AG10803 (cell line): ENCODE measurements at regions not wholly inside any gene's neighbourhood (a gene's known extent, or its start where the extent isn't known, plus 50 kb on each side); places are given as distances from the start of the nearest gene placed in this dataset.

Experiments used
- DNase-seq: peaks from one replicate; pipeline ENCODE4 v3.0.0; 2010; ENCODE audit warnings: low read depth
- H3K4me3 ChIP-seq: 2 replicates; pipeline ENCODE4 v1.5.1; 2011; ENCODE audit warnings: mild to moderate bottlenecking, low read length, control low read depth
- CTCF ChIP-seq: conservative IDR thresholded peaks from 2 replicates; pipeline ENCODE4 v1.5.1; 2011; ENCODE audit warnings: mild to moderate bottlenecking, low read length, control low read depth, inconsistent platforms

GRCh38 chrX:27924718-27925117 lies 56.5 kb downstream of the DCAF8L1 start:
- TF ChIP-seq CTCF: no peak
- no peak for DNase-seq
- no peak overlapping the region for H3K4me3 ChIP-seq

DNA sequence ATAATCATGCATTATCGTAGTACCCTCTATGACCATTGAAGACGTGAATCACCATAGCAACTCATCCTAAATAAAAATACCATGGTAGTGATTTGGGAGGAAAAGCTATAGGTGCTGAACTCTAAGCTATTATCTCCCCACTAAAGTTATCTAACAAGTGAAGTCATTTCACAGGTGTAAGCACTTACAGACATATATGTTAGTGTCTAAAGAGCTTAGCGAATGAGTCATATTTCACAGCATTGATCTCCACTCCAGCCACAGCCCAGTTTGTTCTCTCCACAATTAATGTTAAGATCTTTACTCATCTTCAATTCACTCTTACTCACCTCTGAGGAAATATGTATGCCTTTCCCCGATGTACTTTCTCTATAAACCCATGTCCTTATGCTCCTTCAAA lies 57.0 kb downstream of the DCAF8L1 start:
- no peak for TF ChIP-seq CTCF
- DNase-seq: no peak

DNA sequence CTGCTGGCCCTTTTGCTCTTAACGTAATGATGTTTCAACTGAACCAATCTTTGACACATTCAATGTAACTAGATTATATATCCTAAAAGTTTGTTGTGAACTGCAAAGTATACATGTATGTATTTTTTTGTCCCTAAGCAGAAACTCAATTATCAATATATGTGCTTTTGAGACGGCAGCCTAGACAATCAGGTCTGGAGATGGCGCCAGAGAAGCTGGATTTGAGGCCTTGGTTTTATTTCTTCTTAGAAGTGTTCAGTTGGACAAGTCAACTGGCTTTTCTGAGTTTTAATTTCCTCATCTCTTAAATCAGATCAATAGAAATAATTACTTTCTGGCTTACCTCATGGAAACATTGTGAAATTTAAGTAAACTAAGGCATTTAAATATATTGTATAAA lies 62.5 kb downstream of the DCAF8L1 start:
- TF ChIP-seq CTCF: no peak
- no peak overlapping the region for H3K4me3 ChIP-seq
- DNase-seq: no peak

More for the DNA sequence above, 57.0 kb downstream of the DCAF8L1 start:
- no peak overlapping the region for H3K4me3 ChIP-seq

- H3K4me3 ChIP-seq: no peak overlapping the region
- TF ChIP-seq CTCF: no peak
- DNase-seq: no peak
Measured at GRCh38 chrX:27917713-27918500, 63.3 kb downstream of the DCAF8L1 start.

- no peak for DNase-seq
- no peak overlapping the region for H3K4me3 ChIP-seq
- no peak for TF ChIP-seq CTCF
Measured at GRCh38 chrX:27915617-27916016, 65.6 kb downstream of the DCAF8L1 start.

DNA sequence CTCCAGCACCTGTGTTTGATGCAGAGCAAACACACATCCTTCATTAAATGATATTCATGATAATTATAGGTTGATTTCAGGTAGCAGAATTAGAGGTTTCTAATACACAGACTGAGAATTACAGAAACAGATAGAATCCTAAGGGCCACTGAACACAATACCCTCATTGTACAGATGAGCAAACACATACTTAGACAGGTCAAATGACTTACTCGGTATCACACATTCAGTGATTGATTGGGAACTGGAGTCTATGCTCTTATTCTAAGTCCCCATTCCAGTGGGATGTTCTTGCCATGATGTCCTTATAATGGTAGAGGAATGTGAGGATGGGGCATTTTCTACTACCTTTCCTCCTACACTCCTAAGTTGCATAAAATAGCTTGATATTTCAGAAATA lies 70.8 kb downstream of the DCAF8L1 start:
- DNase-seq: no peak
- TF ChIP-seq CTCF: no peak
- H3K4me3 ChIP-seq: no peak overlapping the region

DNA sequence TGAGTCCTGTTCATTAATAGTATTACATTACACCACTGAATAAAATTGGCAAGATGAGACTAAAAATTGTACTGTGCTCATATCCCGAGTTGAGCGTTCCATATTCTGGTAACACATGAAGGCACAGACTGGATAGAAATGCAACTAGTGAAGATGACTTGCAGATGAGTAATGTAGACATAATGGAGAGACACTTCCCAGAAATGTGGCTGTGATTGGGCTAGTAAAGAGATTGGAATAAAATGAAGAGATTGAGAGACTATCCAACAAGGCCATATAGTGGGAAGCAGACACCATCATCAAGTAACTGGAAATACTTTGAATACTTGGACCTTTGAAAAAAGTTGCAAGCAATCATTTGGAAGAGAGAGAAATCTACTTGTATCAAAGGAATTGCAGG lies 77.3 kb downstream of the DCAF8L1 start:
- TF ChIP-seq CTCF: no peak
- peak; percentile 4 for DNase-seq
- H3K4me3 ChIP-seq: no peak overlapping the region
